K562 (cell line): ENCODE measurements at regions not wholly inside any gene's neighbourhood (a gene's known extent, or its start where the extent isn't known, plus 50 kb on each side); places are given as distances from the start of the nearest gene placed in this dataset.
A peak's percentile ranks its signal among the peaks of the same experiment; 100 is the strongest.

ENCODE experiments used
- ARNT ChIP-seq, 2 experiments: fragments of 450-650 bp; IDR thresholded peaks; 2 replicates each; pipeline ENCODE4 v1.6.1; 2016; ENCODE audit warnings: mild to moderate bottlenecking in 1 of 2
- BACH1 ChIP-seq: fragments of 200-800 bp; sonication (Bioruptor generic); IDR thresholded peaks from 2 replicates; pipeline ENCODE4 v1.6.1; 2016; ENCODE audit warnings: missing genetic modification characterization, missing compliant biosample characterization
- CHD1 ChIP-seq: fragments of 200-600 bp; sonication (generic); IDR thresholded peaks from one replicate; pipeline ENCODE4 v1.6.1; 2012; ENCODE audit warnings: mild to moderate bottlenecking, moderate library complexity, low read length, inconsistent platforms
- EHMT2 ChIP-seq: fragments of 450-650 bp; IDR thresholded peaks from 2 replicates; pipeline ENCODE4 v1.6.1; 2018; ENCODE audit warnings: antibody characterized with exemption
- HMG20A ChIP-seq: fragments of 450-650 bp; formaldehyde crosslinking; conservative IDR thresholded peaks from 2 replicates; pipeline ENCODE4 v1.4.0; 2020; ENCODE audit warnings: mild to moderate bottlenecking, mixed read lengths
- HMGN3 ChIP-seq: IDR thresholded peaks from 2 replicates; pipeline ENCODE4 v1.6.1; 2011; ENCODE audit warnings: borderline replicate concordance, low read depth, mild to moderate bottlenecking, mixed read lengths, low read length; ENCODE audit not compliant: insufficient read length; ENCODE audit errors: extremely low read depth
- HSF4 ChIP-seq: fragments of 250-450 bp; sonication (Bioruptor Pico); IDR thresholded peaks from 2 replicates; pipeline ENCODE4 v2.1.2; 2022; ENCODE audit warnings: mild to moderate bottlenecking, moderate library complexity, borderline replicate concordance
- JUNB ChIP-seq: fragments of 450-650 bp; formaldehyde crosslinking; conservative IDR thresholded peaks from 2 replicates; pipeline ENCODE4 v1.4.0; 2020; ENCODE audit warnings: mild to moderate bottlenecking
- MEF2D ChIP-seq: conservative IDR thresholded peaks from 2 replicates; pipeline ENCODE4 v1.6.1; 2016; ENCODE audit warnings: low read depth, missing genetic modification characterization, missing compliant biosample characterization
- MYC ChIP-seq, 2 experiments: fragments of 250-450 bp in 1 of 2; sonication (Bioruptor Pico) in 1 of 2; IDR thresholded peaks; 2 replicates each; pipeline versions ENCODE4 v1.5.1 to v1.6.1; 2012 to 2021; ENCODE audit warnings: low read depth in 2 of 2, borderline replicate concordance in 1 of 2, improper control_type of control experiment in 1 of 2, low read length in 1 of 2, mild to moderate bottlenecking in 1 of 2, moderate library complexity in 1 of 2
- NFATC3 ChIP-seq: fragments of 450-650 bp; IDR thresholded peaks from 2 replicates; pipeline ENCODE4 v1.6.1; 2017; ENCODE audit warnings: mild to moderate bottlenecking
- NR1H2 ChIP-seq: sonication (generic); formaldehyde crosslinking; IDR thresholded peaks from 2 replicates; pipeline ENCODE4 v1.4.0; 2020; ENCODE audit warnings: mild to moderate bottlenecking, missing genetic modification reagents
- PHF21A ChIP-seq: fragments of 450-650 bp; IDR thresholded peaks from 2 replicates; pipeline ENCODE4 v1.6.1; 2017; ENCODE audit warnings: low read depth, borderline replicate concordance
- POLR2A ChIP-seq: fragments of 450-650 bp; conservative IDR thresholded peaks from 2 replicates; pipeline ENCODE4 v1.6.1; 2016
- RB1 ChIP-seq: fragments of 450-650 bp; IDR thresholded peaks from 2 replicates; pipeline ENCODE4 v1.6.1; 2017; ENCODE audit warnings: low read depth, mild to moderate bottlenecking
- RBM39 ChIP-seq: fragments of 200-400 bp; formaldehyde crosslinking; optimal IDR thresholded peaks from 2 replicates; pipeline ENCODE3; 2018; ENCODE audit warnings: low read depth, low read length
- RCOR1 ChIP-seq, 2 experiments: IDR thresholded peaks; 2 replicates each; pipeline ENCODE4 v1.6.1; 2012; ENCODE audit warnings: low read depth in 2 of 2, low read length in 2 of 2, borderline replicate concordance in 1 of 2, improper control_type of control experiment in 1 of 2
- SIN3B ChIP-seq: fragments of 450-650 bp; IDR thresholded peaks from 2 replicates; pipeline ENCODE4 v1.6.1; 2017; ENCODE audit warnings: low read depth, mild to moderate bottlenecking, moderate library complexity
- SIRT6 ChIP-seq: IDR thresholded peaks from one replicate; pipeline ENCODE4 v1.6.1; 2012; ENCODE audit warnings: low read depth, mild to moderate bottlenecking, control low read depth, inconsistent platforms, low read length, moderate library complexity
- SLC30A9 ChIP-seq: fragments of 250-450 bp; sonication (Bioruptor Pico); IDR thresholded peaks from 2 replicates; pipeline ENCODE4 v1.8.0; 2022; ENCODE audit warnings: mild to moderate bottlenecking, moderate library complexity
- U2AF1 ChIP-seq: fragments of 200-400 bp; formaldehyde crosslinking; optimal IDR thresholded peaks from 2 replicates; pipeline ENCODE3; 2017; ENCODE audit warnings: mild to moderate bottlenecking, low read depth, low read length, moderate library complexity
- YY1 ChIP-seq, 3 experiments: IDR thresholded peaks; 2 replicates each; pipeline ENCODE4 v1.6.1; 2011; ENCODE audit warnings: low read length in 2 of 3, mild to moderate bottlenecking in 2 of 3, moderate library complexity in 2 of 3, borderline replicate concordance in 1 of 3, control low read depth in 1 of 3, low read depth in 1 of 3; ENCODE audit not compliant: insufficient read depth in 3 of 3, insufficient replicate concordance in 2 of 3, control insufficient read depth in 1 of 3, insufficient read length in 1 of 3; ENCODE audit errors: extremely low read depth in 1 of 3
- ZKSCAN1 ChIP-seq: fragments of 150-350 bp; IDR thresholded peaks from 2 replicates; pipeline ENCODE4 v1.6.1; 2016; ENCODE audit warnings: low read depth, low read length
- ZNF263 ChIP-seq: sonication (generic); formaldehyde crosslinking; IDR thresholded peaks from 2 replicates; pipeline ENCODE4 v1.8.0; 2022; ENCODE audit warnings: mild to moderate bottlenecking, missing genetic modification reagents, borderline replicate concordance
- ZNF3 ChIP-seq: fragments of 250-450 bp; sonication (Bioruptor Pico); IDR thresholded peaks from 2 replicates; pipeline ENCODE4 v1.5.0; 2021; ENCODE audit warnings: mild to moderate bottlenecking, moderate library complexity
- ZNF583 ChIP-seq: fragments of 250-450 bp; sonication (Bioruptor Pico); IDR thresholded peaks from 2 replicates; pipeline ENCODE4 v1.4.0; 2020
- TF ChIP-seq, protein P1 (sequence below): fragments of 250-450 bp; sonication (Bioruptor Pico); IDR thresholded peaks from 2 replicates; pipeline ENCODE4 v1.4.0; 2020
- TF ChIP-seq, protein P2 (sequence below), 2 experiments: fragments of 450-650 bp in 1 of 2; sonication (generic) in 1 of 2; formaldehyde crosslinking; conservative IDR thresholded peaks; 2 replicates each; pipeline versions ENCODE4 v1.4.0 to v1.8.1; 2020 to 2022; ENCODE audit warnings: mild to moderate bottlenecking in 1 of 2, missing genetic modification reagents in 1 of 2

DNA sequence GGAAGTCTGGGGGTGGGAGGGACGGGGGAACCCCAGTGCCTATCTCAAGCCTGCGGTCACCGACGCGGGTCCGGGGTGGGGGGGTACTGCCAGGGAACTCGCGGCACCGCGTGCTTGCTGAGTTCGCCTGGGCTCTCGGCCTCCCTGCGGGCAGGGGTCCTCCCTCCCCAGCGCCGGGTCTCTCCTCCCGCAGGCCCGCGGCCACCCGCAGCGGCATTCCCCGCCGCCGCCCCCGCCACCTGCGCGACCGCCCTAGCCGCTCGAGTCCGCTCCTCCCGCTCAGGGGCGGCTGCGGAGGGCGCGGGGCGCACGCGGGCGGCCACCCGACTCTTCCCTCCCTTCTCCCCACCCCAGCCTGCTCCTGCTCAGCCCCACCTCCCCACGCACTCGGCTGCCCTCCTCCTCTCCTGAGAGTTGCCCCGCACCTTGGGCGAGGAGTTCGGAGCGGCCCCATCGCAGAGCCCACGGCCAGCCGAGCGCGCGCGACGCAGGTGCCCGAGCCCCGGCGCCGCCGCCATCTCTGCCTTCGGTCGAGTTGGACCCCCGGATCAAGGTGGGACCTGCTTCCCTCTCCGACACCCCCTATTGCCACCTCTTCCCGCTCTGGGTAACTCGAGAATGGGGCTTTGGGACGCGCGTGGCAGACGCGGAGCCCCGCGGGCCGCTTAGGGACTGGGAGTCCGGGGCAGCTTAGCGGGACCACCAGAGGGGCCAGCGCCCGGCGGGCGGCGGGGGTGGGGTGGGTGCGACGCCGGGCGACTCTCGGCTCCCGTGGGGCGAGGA, 105.0 kb downstream of the LEPR start (continued):
- TF ChIP-seq HMGN3 (no peak), ZNF3 (no peak), RBM39 (no peak), SIRT6 (no peak), HMG20A (CRISPR knock-in tag) (no peak), YY1 (IDR thresholded peaks at IDR 0.05; ENCODE audit: borderline replicate concordance in 1 of 3, control insufficient read depth in 1 of 3, extremely low read depth in 1 of 3, insufficient read depth in 3 of 3, insufficient read length in 1 of 3, insufficient replicate concordance in 2 of 3, low read depth in 1 of 3, low read length in 2 of 3) (peak in 1 of 3 experiments; percentile 74), SIN3B (no peak), ZNF263 (CRISPR knock-in tag) (peak; percentile 63; the same call in 1 of the 2 replicates), ZKSCAN1 (no peak), HSF4 (CRISPR knock-in tag) (no peak), PHF21A (no peak), MYC (IDR thresholded peaks at IDR 0.05; ENCODE audit: low read depth, low read length) (peak; percentile 83), MYC (CRISPR knock-in tag; IDR thresholded peaks at IDR 0.05; ENCODE audit: borderline replicate concordance, low read depth) (no peak), CHD1 (peak; percentile 8), EHMT2 (no peak), POLR2A (peak; percentile 52), NR1H2 (no peak), U2AF1 (peak; percentile 24), MEF2D (tag) (no peak), JUNB (no peak), RB1 (peak; percentile 48; the same call in 1 of the 2 replicates), BACH1 (tag) (no peak), SLC30A9 (CRISPR knock-in tag) (no peak), RCOR1 (IDR thresholded peaks at IDR 0.05; ENCODE audit: borderline replicate concordance in 1 of 2, low read depth in 2 of 2, low read length in 2 of 2) (no peak), ARNT (IDR thresholded peaks at IDR 0.05) (no peak), NFATC3 (no peak), ZNF583 (CRISPR knock-in tag) (no peak)
- TF ChIP-seq, protein P1, sequence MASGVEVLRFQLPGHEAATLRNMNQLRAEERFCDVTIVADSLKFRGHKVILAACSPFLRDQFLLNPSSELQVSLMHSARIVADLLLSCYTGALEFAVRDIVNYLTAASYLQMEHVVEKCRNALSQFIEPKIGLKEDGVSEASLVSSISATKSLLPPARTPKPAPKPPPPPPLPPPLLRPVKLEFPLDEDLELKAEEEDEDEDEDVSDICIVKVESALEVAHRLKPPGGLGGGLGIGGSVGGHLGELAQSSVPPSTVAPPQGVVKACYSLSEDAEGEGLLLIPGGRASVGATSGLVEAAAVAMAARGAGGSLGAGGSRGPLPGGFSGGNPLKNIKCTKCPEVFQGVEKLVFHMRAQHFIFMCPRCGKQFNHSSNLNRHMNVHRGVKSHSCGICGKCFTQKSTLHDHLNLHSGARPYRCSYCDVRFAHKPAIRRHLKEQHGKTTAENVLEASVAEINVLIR (CRISPR knock-in tag): no peak
- TF ChIP-seq, protein P2, sequence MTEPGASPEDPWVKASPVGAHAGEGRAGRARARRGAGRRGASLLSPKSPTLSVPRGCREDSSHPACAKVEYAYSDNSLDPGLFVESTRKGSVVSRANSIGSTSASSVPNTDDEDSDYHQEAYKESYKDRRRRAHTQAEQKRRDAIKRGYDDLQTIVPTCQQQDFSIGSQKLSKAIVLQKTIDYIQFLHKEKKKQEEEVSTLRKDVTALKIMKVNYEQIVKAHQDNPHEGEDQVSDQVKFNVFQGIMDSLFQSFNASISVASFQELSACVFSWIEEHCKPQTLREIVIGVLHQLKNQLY (CRISPR knock-in tag; conservative IDR thresholded peaks at IDR 0.05): 0 out of 4 replicates have a peak, but pooled peaks of 1 of the 2 experiments have one; percentile 79
